D341Med (cell line): ENCODE measurements at regions not wholly inside any gene's neighbourhood (a gene's known extent, or its start where the extent isn't known, plus 50 kb on each side); places are given as distances from the start of the nearest gene placed in this dataset.
"Not testable (repeated sequence)": the region's sequence is repeated elsewhere in the genome, so short reads cannot be mapped to it uniquely, and the experiment has no call there.

ENCODE experiments used
- DNase-seq: peaks from one replicate; pipeline ENCODE4 v3.0.0; 2012; ENCODE audit warnings: low spot score

DNA sequence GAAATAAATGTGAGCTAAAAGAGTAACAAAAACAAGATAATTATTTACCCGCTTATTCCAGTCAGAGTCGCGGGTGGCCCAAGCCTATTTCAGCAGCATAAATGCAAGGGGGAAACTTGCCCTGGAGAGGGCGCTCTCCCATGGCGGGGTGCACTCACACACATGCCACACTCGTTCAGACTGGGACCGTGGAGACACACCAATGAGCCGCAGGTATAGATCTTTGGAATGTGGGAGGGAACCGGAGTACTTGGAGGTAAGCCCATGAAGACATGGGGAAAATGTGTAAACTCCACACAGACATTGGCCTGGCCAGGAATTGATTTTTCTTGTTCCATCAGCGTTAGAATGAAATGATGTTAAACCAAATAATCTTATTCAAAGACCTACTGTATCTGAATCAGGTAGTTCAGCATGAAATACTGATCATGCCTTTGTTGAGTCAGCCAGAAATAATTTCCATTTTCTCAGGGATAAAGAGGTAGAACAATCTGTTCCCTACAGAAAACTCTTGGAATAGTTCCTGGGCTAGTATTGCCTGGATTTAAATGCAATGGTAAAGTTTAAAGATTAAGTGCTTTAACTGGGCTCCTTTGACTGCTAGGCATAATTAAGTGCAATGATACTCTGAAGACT lies 191.5 kb downstream of the MCHR2 start:
- DNase-seq, result no peak

DNA sequence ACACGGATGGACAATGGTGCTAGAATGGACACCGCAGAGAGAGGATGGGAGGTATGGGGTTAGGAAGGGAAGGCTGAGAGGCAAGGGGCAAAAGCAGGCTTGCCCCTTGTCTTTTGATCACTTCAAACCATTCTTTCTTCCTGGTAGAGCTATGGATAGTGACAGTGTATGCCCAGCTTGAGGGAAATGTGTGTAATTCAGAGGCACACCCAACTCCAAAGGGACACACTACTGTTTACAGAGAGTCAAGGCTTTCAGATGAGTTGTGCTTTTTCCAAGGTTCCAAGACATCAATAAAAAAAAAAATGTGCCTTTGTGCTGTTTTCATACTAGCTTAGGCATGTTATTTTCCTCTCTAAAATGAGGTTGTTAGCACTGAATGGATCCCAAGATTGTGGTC lies 185.0 kb downstream of the MCHR2 start:
- DNase-seq, result no peak

DNA sequence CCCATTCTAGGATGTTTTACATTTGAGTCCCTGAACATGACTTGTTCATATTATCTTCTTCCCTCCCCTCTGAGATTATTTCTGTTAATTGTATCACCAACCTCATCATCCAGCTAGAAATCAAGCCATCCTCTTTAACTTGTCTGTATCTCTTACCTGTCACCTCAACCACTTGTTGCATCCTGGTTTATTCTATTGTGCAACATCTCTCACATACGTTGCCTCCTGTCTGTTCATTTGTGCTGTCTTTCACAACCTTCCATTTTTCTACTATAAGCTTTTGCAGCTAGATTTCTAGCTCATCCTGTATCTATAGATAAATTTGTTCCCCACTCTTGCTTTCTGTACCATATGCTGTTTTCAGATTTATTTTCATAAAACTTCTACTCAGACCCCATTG lies 183.7 kb downstream of the MCHR2 start:
- no peak for DNase-seq

DNA sequence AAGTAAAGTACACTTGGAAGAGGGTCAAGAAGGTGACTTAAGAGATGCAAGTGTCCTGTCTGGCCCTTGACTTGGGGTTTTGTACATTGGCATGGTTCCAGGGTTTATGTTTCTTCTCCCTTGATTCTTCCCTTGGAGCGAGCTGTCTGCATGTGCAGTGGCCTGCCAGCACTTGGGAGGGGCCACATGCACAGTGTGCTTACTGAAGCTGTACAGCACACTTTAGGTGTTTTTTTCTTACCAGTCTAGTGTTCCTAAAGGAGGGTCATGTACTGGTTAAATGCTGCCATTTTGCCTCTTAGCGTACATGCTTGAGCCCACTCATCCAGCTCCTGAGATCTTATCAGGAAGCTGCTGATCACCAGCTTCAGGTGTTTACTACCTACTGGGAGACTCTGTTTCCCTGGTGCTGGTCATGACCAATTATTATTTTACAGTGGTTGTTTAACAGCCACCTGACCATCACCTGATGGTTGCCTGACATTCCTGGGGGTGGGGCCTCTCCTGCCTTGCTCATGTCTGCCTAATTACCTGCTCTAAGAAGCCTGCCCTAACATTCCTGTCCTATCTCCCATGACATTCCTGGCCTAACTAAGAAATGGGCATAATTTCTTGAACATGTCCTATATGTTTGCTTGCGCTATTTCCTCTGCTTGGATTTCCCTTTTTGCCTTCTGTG lies 182.9 kb downstream of the MCHR2 start:
- no peak for DNase-seq

DNA sequence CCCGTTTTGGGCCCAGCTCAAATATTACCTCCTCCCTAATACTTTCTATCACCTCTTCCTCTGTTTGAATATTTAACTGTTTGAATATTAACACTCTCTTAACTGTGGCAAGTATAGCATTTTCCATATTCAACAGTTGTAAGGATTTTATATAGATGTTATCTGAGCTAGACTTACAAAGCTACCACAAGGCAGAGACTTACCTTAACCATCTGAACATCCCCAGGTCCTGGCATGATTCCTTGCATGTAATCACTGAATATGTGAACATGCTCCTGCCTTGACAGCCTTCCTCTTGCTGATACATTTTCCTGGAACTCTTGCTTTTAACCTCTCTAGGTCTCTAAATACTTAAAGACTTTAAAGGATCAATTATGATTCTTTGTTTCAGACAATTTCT lies 182.4 kb downstream of the MCHR2 start:
- DNase-seq, result no peak

DNA sequence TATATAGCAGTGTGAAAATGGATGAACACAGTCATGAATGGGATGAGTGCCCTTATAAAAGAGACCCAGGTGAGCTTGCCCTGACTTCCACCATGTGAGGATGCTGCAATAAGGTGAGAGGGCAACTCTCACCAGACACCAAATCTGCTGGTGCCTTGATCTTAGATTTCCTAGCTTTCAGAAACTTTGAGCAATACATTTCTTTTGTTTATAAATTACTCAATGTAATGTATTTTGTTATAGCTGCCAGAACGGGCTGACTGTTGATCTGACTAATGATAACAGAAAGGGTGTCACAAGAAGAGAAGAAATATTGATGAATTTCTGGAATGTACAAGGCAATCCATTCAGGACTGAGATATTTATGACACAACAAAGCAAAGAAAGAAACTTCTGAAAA lies 180.5 kb downstream of the MCHR2 start:
- no peak for DNase-seq

DNA sequence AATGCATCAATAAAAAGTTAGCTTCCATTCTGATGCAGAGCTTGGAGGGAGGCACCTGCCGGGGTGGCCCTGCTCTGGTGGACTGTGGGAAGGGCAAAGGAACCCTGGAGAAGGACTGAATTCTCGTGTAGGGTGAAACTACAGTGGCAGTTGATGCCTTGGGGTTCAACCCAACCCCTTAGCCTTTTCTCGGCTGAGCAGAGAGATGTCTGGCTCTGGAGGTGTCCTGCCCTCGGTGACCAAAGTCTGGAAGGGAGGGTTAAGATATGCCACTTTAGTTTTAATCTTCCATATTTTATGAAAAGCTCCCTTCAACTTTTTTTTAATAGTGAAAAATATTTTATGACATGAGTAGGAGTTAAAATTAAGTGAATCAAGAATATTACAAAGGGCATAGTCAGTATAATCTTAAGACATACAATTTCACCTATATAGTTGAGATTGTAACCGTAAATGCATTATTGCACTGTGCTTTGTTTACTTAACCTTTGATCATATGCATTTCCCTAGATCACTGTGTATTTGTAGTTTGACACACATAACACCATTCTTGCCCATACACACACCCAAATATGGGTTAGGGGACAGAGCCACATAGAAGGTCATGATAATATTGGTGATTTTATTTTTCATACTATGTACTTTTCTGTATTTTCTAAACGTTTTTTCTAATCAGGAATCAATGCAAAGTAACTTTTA lies 179.6 kb downstream of the MCHR2 start:
- no peak for DNase-seq

DNA sequence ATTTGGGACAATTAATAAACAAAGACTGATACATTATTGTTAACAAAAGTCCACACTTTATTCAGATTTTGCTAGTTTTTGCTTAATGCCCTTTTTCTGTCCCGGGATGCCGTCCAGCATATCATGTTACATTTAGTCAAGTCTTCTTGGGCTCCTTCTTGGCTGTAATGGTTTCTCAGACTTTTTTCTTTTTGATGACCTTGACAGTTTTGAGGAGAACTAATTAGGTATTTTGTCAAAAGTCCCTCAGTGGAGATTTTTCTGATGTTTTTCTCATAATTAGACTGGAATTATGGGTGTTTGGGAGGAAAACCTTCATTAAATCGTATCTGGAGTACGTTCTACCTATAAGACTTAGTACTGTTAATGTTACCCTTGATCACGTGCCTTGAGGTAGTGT lies 177.2 kb downstream of the MCHR2 start:
- no peak for DNase-seq

DNA sequence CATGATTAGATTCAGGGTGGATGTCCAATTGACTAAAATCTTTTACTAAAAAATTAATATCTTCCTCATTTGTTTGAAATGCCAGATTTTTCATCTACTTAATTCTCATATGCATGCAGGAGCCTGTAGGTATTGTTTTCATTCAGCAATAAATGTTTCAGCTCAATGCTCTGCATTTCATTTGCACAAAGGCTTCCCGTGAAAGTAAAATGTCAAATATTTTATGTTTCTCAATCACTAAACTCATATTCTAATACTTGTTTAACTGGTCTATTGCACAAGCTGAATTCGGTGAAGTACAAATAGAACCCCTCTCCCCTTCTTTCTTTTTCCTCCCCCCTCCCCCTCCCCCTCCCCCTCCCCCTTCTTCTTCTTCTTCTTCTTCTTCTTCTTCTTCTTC lies 175.9 kb downstream of the MCHR2 start:
- DNase-seq, result no peak

DNA sequence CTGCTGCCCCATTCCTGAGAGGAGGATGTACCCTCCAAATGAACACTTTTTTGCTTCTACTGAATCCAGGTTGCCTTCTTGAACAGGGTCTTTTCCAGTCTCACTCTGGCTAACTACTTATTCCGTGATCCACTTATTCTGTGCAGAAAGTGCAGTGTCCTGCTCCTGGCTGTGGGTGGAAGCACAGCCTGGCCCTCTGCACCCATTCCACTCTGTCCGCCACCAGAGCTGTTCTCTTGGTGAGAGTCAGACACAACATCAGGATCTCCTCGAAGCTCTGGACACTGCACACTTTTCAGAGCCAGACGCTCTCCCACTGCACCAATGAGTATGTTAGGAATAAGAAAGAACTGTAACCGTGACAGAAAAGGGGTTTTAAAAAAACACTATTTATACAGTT lies 174.2 kb downstream of the MCHR2 start:
- DNase-seq, result no peak

DNA sequence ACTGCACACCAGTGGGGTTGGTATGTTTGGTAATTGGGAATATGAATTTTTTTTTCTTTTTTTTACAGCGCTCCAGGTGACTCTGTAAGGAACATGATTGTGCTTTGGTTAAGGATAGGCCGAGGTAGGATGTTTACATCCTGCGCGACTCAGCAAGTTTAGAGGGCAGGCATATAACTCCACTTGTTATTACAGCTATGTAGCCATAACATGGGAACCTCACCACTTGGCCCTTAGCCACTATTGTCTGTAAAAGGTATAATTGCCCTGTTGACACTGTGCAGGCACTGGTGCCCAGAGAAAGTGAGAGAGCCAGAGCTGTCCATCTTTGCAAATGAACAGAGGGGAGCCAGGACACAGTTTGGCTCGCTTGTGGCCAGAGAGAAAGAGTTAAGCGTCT lies 172.9 kb downstream of the MCHR2 start:
- DNase-seq, result no peak

DNA sequence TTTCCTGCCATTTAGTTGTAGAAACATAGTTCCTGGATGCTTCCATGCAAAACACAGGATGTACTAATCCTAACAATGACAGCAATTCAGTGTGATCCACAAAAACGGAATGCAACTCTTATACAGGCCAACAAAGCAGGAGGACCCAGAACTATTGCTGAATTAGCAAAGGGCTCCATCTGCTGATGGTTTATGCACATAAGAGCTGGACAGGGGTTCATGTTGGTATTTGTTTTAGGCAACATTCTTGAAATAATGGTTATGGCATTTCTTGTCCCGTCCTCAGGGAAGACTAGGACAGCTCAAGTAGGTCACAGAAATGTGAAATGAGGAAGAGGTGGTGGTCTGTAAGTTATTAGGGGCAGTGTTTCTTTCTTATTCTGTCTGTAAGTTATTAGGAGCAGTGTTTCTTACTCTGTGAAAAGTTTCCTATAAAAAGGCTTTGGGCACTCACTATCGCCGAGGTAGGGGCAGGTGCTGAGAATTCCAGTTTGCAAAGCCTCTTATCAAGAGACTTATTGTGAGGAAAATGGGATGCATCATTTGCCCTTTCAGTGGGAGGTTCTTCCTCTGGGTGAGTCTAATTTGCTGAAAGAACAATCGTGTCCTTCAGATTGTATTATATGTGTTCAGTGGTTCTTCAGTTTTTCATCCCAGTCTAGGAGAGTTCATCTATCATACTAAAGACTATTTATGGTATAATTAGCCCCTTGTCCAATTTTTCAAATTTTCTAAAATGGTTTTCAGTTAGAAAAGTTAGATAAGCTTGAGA lies 171.1 kb downstream of the MCHR2 start:
- peak; percentile 58 for DNase-seq

DNA sequence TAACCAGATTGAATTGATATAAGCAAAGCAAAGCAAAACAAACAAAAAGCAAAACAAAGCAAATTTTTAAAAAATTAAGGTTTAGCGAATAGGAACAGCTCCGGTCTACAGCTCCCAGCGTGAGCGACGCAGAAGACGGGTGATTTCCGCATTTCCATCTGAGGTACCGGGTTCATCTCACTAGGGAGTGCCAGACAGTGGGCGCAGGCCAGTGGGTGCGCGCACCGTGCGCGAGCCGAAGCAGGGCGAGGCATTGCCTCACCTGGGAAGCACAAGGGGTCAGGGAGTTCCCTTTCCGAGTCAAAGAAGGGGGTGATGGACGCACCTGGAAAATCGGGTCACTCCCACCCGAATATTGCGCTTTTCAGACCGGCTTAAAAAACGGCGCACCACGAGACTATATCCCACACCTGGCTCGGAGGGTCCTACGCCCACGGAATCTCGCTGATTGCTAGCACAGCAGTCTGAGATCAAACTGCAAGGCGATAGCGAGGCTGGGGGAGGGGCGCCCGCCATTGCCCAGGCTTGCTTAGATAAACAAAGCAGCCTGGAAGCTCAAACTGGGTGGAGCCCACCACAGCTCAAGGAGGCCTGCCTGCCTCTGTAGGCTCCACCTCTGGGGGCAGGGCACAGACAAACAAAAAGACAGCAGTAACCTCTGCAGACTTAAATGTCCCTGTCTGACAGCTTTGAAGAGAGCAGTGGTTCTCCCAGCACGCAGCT lies 170.3 kb downstream of the MCHR2 start:
- DNase-seq, result not testable (repeated sequence)

DNA sequence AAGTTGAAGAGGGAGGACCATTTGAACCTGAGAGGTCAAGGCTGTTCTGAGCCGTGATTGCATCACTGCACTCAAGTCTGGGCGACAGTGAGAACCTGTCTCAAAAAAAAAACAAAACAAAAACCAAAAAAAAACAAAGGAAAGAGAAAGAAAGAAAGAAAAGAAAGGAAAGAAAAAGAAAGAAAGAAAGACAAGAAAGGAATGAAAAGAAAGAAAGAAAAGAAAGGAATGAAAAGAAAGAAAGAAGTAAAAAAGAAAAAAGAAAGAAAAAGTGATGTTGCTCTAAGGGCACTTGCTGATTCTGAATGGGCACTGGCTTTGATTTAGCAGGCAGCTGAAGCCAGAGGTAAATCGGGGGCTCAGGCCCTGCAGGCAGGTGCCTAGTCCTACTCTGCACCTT lies 161.0 kb downstream of the MCHR2 start:
- no peak for DNase-seq

DNA sequence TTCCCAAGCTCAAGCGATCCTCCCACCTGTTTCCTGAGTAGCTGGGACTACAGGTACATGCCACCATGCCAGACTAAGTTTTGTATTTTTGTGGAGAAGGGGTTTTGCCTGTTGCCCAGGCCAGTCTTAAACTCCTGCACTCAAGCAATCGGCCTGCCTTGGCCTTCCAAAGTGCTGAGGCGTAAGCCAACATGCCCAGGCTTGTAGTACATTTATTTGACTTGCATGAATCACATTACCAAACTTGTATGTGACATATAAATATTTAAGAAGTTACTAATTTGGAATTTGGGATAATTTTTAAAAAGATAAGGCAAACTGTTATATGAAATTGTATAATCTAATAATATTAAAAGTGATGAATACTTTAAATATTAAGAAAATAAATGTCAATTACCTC lies 157.6 kb downstream of the MCHR2 start:
- DNase-seq, result no peak

DNA sequence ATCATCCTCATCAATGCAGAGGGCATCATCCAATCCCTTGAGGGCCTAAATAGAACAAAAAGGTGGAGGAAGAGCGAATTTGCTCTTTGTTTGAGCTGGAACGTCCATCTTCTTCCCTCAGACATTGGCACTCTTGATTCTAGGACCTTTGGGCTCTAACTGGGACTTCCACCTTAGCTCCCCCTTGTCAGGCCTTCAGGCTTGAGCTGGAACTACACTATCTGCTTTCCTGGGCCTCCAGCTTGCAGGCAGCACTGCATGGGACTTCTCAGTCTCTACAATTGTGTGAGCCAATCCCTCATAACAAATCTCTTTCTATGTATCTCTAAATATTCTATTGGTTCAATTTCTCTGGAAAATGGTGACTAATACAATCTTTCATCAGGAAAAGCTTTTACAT lies 155.4 kb downstream of the MCHR2 start:
- no peak for DNase-seq

DNA sequence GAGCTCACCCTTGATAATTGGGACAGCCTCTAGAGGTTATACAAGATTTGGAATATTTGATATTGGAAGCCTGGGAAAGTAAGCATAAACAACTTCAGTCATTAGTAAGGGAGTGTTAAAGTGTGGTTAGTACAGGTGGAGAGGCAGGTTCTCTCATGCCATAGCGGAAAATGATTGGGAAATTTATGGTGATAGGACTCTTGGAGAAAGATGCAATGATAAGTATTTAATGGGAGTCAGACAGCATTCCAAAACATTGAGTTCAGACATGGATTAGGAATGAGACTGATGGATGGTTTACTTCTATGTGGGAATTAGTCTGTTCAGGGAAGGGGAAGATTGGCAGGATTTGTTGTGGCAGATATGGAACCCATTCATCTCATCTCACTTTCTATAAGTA lies 152.7 kb downstream of the MCHR2 start:
- no peak for DNase-seq

DNA sequence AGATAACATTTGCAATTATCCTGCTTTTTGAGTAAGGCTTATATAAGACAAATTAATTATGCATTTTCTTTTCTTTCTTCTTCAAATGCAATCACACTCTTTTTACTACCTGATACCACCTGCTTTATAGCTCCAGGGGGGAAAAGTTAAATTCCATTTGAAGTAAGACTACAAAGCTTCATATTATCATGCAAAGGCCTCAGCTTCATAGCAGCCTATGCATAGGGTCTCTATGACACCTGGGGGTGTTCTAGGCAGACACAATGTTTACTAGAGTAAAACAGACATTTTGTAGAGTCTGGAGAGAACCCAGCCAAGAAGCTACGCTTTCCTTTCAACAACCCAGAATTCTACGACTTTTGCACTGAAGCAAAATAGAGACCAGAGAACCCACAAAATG lies 148.0 kb downstream of the MCHR2 start:
- DNase-seq, result no peak

DNA sequence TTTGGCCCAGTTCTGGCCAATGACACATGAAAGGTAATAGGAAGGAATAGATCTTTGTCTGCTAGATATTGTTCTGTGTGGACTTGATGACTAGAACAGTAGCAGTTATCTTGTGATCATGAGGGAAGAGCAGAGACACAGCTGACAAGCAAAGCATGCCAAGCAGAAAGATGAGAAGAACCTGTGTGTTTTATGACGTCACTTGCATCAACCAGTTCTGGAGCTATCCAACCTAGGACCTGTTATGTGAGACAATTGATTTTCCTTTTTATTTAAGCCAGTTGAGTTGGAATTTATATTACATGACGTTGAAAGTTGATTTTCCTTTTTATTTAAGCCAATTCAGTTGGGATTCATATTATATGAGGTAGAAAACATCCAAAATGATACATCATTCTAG lies 143.2 kb downstream of the MCHR2 start:
- DNase-seq, result no peak

DNA sequence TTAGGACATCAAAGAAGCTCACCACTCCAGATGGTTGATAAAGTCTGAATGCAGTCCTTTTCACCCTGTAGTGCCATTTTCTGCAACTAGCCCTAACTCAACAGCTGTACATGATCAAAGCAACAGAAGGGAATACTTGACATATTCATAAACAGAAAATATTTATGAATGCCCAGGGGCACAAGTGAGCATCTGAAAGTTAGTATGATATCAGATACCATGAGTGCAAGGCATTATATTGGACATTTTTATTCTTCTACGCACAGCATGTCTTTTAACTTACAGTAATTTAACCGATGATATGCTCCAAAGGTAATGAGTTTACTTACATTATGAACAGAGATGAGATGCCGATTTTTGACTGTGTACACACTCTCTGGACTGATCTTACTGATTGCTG lies 142.0 kb downstream of the MCHR2 start:
- DNase-seq, result no peak

DNA sequence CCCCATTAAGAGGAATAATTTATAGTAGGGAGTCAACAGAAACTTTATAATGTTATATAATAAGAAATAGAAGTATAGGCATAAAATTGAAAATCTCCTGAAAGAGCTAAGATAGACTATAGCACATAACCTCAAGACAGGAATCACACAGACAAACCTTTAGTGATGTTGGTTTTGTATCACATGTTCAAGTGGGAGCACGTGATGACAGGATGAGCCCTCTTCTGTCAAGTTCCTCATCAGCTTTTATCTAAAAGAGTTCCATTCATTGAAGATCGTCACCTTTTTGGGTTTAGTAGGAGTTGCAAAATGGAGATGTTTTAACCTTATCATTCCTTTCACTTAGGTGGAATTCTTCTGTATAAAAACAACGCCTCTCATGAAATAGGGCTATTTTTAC lies 127.0 kb downstream of the MCHR2 start:
- DNase-seq, result no peak

DNA sequence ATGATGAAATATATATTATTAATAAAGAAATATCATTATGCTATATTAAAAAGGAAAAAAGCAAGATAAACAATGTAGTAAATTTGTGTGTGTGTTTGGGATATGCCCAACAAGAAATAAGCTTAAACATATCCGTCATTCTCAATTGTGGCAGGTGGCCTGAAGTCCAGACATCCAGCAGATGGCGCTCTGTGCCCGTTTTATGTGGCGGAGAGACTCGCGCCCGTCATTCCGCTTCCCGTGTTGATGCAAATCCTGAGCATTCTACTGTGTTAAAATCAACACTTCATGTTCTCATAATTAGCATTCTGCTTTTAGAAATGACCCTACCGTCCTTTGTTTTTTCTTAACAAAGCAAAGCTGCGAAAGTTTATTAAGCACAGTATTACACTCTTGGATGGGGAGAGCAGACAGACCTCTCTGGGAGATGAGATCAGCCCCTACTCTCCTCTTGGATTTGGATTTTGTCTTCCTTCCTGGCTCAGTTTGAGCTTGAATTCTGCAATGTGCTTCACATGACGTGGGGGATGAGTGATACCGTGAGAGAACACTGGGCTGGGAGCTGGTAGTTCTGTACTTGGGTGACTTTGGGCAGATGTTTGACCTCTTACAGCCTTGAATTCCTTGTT lies 125.8 kb downstream of the MCHR2 start:
- peak; percentile 80 for DNase-seq
